HG03457 (cell line): ENCODE measurements at regions not wholly inside any gene's neighbourhood (a gene's known extent, or its start where the extent isn't known, plus 50 kb on each side); places are given as distances from the start of the nearest gene placed in this dataset.

Experiments used
- ATAC-seq: cut with Tn5 transposase; IDR thresholded peaks from one replicate; pipeline ENCODE4 v1.9.1; 2021; ENCODE audit warnings: moderate number of reproducible peaks; ENCODE audit not compliant: unreplicated experiment

- no peak for ATAC-seq
These were observed 365.6 kb downstream of the CDK5RAP2 start for GRCh38 chr9:120214332-120214731.

GRCh38 chr9:120212853-120213200 lies 367.1 kb downstream of the CDK5RAP2 start:
- peak; percentile 25 for ATAC-seq

GRCh38 chr9:120212153-120212852 lies 367.7 kb downstream of the CDK5RAP2 start:
- peak; percentile 70 for ATAC-seq

- no peak for ATAC-seq
These were observed 369.7 kb downstream of the CDK5RAP2 start for GRCh38 chr9:120210274-120210673.

GRCh38 chr9:120202856-120203654 lies 376.9 kb downstream of the CDK5RAP2 start:
- ATAC-seq: no peak

- ATAC-seq: no peak
These were observed 381.9 kb downstream of the CDK5RAP2 start for GRCh38 chr9:120198027-120198426.

- no peak for ATAC-seq
These were observed 382.4 kb downstream of the CDK5RAP2 start for GRCh38 chr9:120197605-120198004.

GRCh38 chr9:120191141-120191540 lies 388.8 kb downstream of the CDK5RAP2 start:
- ATAC-seq: no peak

- ATAC-seq: no peak
These were observed 392.2 kb downstream of the CDK5RAP2 start for GRCh38 chr9:120187758-120188157.

- no peak for ATAC-seq
These were observed 393.7 kb downstream of the CDK5RAP2 start for GRCh38 chr9:120186276-120186675.

GRCh38 chr9:120184266-120184665 lies 395.7 kb downstream of the CDK5RAP2 start:
- ATAC-seq: no peak

- ATAC-seq: no peak
These were observed 396.4 kb downstream of the CDK5RAP2 start for GRCh38 chr9:120183615-120184014.

- no peak for ATAC-seq
These were observed 398.0 kb downstream of the CDK5RAP2 start for GRCh38 chr9:120182011-120182410.

GRCh38 chr9:120177121-120177520 lies 402.8 kb downstream of the CDK5RAP2 start:
- no peak for ATAC-seq

GRCh38 chr9:120175031-120175430 lies 404.9 kb downstream of the CDK5RAP2 start:
- no peak for ATAC-seq

GRCh38 chr9:120161776-120162175 lies 418.2 kb downstream of the CDK5RAP2 start:
- ATAC-seq: no peak

- no peak for ATAC-seq
These were observed 421.7 kb downstream of the CDK5RAP2 start for GRCh38 chr9:120158221-120158620.

GRCh38 chr9:120156376-120156775 lies 423.6 kb downstream of the CDK5RAP2 start:
- ATAC-seq: no peak

- ATAC-seq: no peak
These were observed 426.7 kb downstream of the CDK5RAP2 start for GRCh38 chr9:120153258-120153657.

- no peak for ATAC-seq
These were observed 427.7 kb downstream of the CDK5RAP2 start for GRCh38 chr9:120152295-120152694.

- no peak for ATAC-seq
These were observed 428.2 kb downstream of the CDK5RAP2 start for GRCh38 chr9:120151806-120152205.

- no peak for ATAC-seq
These were observed 428.8 kb downstream of the CDK5RAP2 start for GRCh38 chr9:120151149-120151548.
